SKM-1 treated with dmso at 0.1 percent for 144 hours (cell line): ENCODE measurements at regions not wholly inside any gene's neighbourhood (a gene's known extent, or its start where the extent isn't known, plus 50 kb on each side); places are given as distances from the start of the nearest gene placed in this dataset.
"Not testable (repeated sequence)": the region's sequence is repeated elsewhere in the genome, so short reads cannot be mapped to it uniquely, and the experiment has no call there.

Experiments used
- DNase-seq: peaks from one replicate; lab custom pipeline; 2025; ENCODE audit not compliant: unreplicated experiment; lab: John Stamatoyannopoulos, UW

GRCh38 chr4:8683462-8683861, 90.9 kb downstream of the CPZ start:
- DNase-seq, result no peak

DNA sequence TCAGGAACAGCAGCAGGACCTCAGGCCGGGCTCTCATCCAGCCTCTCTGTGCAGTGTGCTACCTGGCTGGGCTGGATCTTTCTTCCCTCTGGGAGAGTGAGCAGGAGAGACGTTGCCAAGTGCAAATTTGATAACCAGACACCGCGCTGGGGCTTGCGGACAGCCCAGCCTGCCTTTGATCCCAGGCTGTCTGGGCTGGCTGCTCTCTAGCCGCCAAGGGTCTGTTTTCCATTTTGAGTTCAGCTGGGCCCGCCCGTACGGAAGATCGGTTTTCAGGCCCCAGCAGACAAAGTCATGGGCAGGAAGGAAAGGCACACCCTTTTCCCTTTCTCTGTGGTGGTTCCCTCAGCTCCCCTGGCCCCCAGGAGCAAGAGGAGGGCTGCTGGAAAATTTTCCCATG, 90.2 kb downstream of the CPZ start:
- DNase-seq, result no peak

DNA sequence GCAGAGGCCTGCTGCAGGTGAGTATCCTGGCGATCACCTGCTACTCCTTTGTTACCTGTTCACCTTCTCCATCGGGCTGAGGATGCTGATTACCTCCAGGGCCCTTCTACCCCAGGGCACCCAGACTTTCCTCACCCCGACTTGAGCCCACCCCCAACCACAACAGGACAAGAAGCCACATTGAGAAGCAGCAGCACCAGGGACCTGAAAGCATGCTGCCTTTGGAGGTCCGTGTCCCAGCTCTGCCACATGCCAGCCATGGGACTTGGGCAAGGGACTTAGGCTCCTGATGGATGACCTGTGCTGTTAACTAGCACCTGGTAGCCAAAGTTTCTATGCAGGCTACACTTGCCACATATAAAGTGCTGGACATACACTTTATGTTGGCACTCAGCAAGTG, 89.7 kb downstream of the CPZ start:
- no peak for DNase-seq

- no peak for DNase-seq
Measured at GRCh38 chr4:8681391-8681790, 88.8 kb downstream of the CPZ start.

DNA sequence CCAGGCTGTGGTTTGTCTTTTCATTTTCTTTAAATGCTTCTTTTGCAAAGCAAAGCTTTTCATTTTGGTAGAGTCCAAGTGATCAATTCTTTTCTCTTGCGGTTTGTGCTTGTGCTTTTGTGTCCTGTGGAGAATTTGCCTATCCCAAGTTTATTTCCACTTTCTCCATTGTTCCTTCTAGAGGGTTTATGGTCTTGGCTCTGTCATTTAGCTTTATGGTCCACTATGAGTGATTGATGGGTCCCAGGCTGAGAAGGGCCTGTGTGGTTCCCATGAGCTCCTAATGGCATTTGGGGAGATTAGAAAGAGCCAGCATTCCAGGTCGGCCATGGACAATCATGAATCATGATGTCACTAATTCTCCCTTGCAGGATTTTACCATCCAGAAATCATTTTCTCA, 86.5 kb downstream of the CPZ start:
- no peak for DNase-seq

DNA sequence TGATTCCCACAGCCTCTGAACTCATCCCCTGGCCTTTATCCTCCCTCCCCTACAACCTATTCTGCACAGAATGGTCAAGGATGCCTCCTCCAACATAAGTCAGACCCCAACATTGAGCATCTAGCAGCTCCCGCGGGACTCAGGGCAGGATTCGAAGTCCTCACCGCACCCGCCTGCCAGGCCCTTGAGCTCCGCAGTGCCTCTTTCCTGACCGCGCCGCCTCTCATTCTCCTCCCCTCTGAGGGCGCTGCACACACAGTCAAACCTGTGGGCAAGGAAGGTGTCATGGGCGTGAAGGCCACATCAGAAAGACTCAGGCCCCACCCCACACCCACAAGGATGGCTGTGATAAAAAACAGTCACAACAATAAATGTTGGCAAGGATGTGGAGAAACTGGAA, 84.1 kb downstream of the CPZ start:
- no peak for DNase-seq

DNA sequence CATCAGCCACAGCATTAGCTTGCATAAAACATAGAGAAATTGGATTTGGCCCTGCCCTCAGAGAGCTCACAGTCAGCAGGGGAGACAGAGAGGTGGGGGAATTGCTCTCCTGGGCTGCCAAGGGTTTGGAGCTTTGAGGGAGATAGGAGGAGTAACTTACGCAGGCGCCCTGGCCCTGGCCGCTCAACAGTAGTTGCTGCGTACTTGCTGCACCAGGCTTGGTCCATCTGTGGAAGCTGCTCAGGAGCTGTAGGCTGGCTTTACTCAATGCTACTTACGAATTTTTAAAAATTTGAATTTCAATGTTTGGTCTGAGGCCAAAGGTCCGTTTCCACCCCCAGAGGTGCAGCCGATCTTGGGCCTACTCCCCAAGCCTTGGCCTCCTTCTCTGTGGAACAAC, 83.3 kb downstream of the CPZ start:
- no peak for DNase-seq

- no peak for DNase-seq
Measured at GRCh38 chr4:8675383-8675782, 82.8 kb downstream of the CPZ start.

GRCh38 chr4:8674311-8674885, 81.8 kb downstream of the CPZ start:
- DNase-seq, result no peak

- DNase-seq, result not testable (repeated sequence)
Measured at GRCh38 chr4:8673106-8673505, 80.5 kb downstream of the CPZ start.

- DNase-seq, result no peak
Measured at GRCh38 chr4:8672486-8672885, 79.9 kb downstream of the CPZ start.

DNA sequence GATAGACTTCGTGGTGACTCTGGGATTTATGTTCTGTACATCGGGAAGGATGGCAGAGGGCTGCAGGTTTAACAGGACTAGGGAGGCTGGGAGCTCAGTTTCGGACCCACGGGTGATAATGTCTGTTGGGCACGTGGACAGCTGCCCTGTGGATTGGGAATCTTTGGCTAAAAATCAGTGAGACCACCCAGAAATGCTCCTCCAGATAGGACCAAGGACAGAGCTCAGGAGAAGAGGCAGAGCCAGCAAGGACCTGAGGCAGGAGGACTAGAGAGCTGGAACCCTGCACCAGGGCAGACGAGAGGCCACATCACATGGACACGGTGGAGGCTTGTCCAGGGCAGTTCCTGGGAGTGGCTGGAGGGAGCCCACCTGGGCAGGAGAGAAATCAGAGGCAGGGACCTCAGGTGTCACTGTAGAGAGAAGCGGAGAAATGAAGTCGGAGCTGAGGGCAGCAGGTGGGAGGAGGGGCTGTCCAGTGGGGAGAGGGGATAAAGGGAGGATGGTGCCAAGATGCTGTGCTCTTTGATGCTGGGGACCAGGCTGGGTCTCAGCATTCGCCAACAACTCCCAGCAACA, 79.2 kb downstream of the CPZ start:
- DNase-seq, result no peak
